ENCODE measurements at regions not wholly inside any gene's neighbourhood (a gene's known extent, or its start where the extent isn't known, plus 50 kb on each side); places are given as distances from the start of the nearest gene placed in this dataset.

- TF ChIP-seq CTCF (IDR thresholded peaks at IDR 0.05) (no peak), POLR2A (IDR thresholded peaks at IDR 0.05) (no peak)
Observed at GRCh38 chr11:71366076-71366475, 82.1 kb downstream of the DHCR7 start.
